Keratinocyte (primary cell): ENCODE measurements at regions not wholly inside any gene's neighbourhood (a gene's known extent, or its start where the extent isn't known, plus 50 kb on each side); places are given as distances from the start of the nearest gene placed in this dataset.
"Not testable (repeated sequence)": the region's sequence is repeated elsewhere in the genome, so short reads cannot be mapped to it uniquely, and the experiment has no call there.

ENCODE experiments used
- DNase-seq: peaks from one replicate; pipeline ENCODE4 v3.0.0-alpha.2; 2011; ENCODE audit warnings: low read depth, missing footprints, low spot score
- FAIRE-seq: peaks from 2 replicates; lab custom pipeline; 2011; peaks lifted over from hg19 to GRCh38; lab: Jason Lieb, UNC
- H2AFZ ChIP-seq: 2 replicates; pipeline ENCODE4 v1.6.0; 2012; ENCODE audit warnings: low read length, control low read depth, inconsistent platforms; ENCODE audit not compliant: control insufficient read depth
- H3K27ac ChIP-seq: 2 replicates; pipeline ENCODE4 v1.5.1; 2011; ENCODE audit warnings: low read length; ENCODE audit not compliant: control insufficient read depth, insufficient read depth
- H3K27me3 ChIP-seq: 3 replicates; pipeline ENCODE4 v1.6.0; 2011; ENCODE audit warnings: low read length; ENCODE audit not compliant: control insufficient read depth, insufficient read depth; ENCODE audit errors: extremely low read depth
- H3K36me3 ChIP-seq, 2 experiments: 2 replicates in 1 of 2; 3 replicates in 1 of 2; pipeline ENCODE4 v1.5.1; 2011; ENCODE audit warnings: low read length in 2 of 2, mild to moderate bottlenecking in 1 of 2; ENCODE audit not compliant: control insufficient read depth in 2 of 2, insufficient read depth in 2 of 2; ENCODE audit errors: extremely low read depth in 1 of 2
- H3K4me1 ChIP-seq: 3 replicates; pipeline ENCODE4 v1.5.1; 2011; ENCODE audit warnings: low read length; ENCODE audit not compliant: control insufficient read depth, insufficient read depth; ENCODE audit errors: extremely low read depth
- H3K4me2 ChIP-seq: 3 replicates; pipeline ENCODE4 v1.6.0; 2011; ENCODE audit warnings: low read depth, low read length; ENCODE audit not compliant: control insufficient read depth, insufficient read depth; ENCODE audit errors: extremely low read depth
- H3K4me3 ChIP-seq, 3 experiments: fragments of 200-600 bp in 1 of 3; sonication (generic) in 1 of 3; 2 replicates in 2 of 3; 3 replicates in 1 of 3; pipeline ENCODE4 v1.5.1; 2011 to 2016; ENCODE audit warnings: low read length in 3 of 3, mild to moderate bottlenecking in 3 of 3, control low read depth in 2 of 3, inconsistent platforms in 1 of 3, low read depth in 1 of 3, mixed read lengths in 1 of 3, mixed run types in 1 of 3, moderate library complexity in 1 of 3; ENCODE audit not compliant: control insufficient read depth in 2 of 3, insufficient read depth in 2 of 3; ENCODE audit errors: extremely low read depth in 1 of 3
- H3K79me2 ChIP-seq: 2 replicates; pipeline ENCODE4 v1.6.0; 2012; ENCODE audit warnings: low read length; ENCODE audit not compliant: control insufficient read depth, insufficient read depth
- H3K9ac ChIP-seq: 3 replicates; pipeline ENCODE4 v1.6.0; 2011; ENCODE audit warnings: low read length; ENCODE audit not compliant: control insufficient read depth, insufficient read depth; ENCODE audit errors: extremely low read depth
- H3K9me1 ChIP-seq: 3 replicates; pipeline ENCODE4 v1.6.0; 2011; ENCODE audit warnings: low read length; ENCODE audit not compliant: control insufficient read depth, insufficient read depth; ENCODE audit errors: extremely low read depth
- H3K9me3 ChIP-seq: 2 replicates; pipeline ENCODE4 v1.5.1; 2012; ENCODE audit warnings: low read depth, low read length; ENCODE audit not compliant: control insufficient read depth
- H4K20me1 ChIP-seq: 3 replicates; pipeline ENCODE4 v1.6.0; 2011; ENCODE audit warnings: low read length; ENCODE audit not compliant: control insufficient read depth, insufficient read depth; ENCODE audit errors: extremely low read depth
- dilution Hi-C: fragments of 300-500 bp; cut with MboI; formaldehyde crosslinking; loops from one replicate; pipeline ENCODE4 v1.7.0; 2020; ENCODE audit warnings: low sequenced_read_pairs; ENCODE audit not compliant: extremely low pct_ligation_motif_present

DNA sequence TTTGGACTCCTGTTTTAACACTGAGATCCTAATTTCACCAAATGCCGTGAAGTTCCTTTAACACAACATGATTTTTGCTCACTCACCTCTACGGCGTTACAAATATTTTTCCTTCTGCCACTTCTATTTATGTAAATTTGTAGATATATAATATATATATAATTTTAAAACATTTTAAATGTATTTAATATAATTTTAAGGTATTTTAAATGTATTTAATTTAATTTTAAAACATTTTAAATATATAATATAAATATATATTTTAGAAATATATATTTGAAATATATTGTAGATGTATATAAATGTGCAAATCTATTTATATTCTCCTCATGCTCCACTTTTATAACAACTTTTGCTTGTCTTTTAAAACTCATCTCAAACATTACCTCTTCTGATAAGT, 1883.5 kb downstream of the KHDRBS2 start:
- H3K36me3 ChIP-seq, H3K9ac ChIP-seq, H3K27me3 ChIP-seq, H3K79me2 ChIP-seq, FAIRE-seq, H3K4me2 ChIP-seq, H2AFZ ChIP-seq, H3K4me3 ChIP-seq, H4K20me1 ChIP-seq, dilution Hi-C loops, H3K9me3 ChIP-seq, DNase-seq, H3K9me1 ChIP-seq, H3K27ac ChIP-seq, H3K4me1 ChIP-seq: not testable (repeated sequence)

DNA sequence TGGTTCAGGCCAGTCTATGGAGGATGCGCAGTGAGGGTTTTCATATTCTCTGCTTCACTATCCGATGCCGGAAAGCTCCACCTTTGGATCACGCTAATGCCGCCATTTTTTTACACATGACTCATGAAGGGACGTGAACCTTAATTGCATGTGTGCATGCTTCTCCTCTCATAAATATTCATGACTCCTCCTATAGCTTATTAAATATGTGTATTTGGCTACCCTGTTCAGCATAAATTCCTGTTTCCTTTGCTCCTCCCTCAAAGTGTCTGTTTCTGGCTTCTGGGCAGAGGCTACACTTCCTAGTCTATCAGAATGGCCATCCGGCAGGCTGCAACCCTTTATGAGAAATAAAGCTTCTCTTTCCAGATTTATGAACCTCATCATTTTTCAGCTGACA, 1890.8 kb downstream of the KHDRBS2 start:
- H3K9ac ChIP-seq, H3K4me2 ChIP-seq, H3K79me2 ChIP-seq, H3K27ac ChIP-seq, dilution Hi-C loops, DNase-seq, H3K4me1 ChIP-seq, H2AFZ ChIP-seq, H3K4me3 ChIP-seq, H3K36me3 ChIP-seq, H3K9me3 ChIP-seq, H3K9me1 ChIP-seq, H3K27me3 ChIP-seq, FAIRE-seq, H4K20me1 ChIP-seq: not testable (repeated sequence)

DNA sequence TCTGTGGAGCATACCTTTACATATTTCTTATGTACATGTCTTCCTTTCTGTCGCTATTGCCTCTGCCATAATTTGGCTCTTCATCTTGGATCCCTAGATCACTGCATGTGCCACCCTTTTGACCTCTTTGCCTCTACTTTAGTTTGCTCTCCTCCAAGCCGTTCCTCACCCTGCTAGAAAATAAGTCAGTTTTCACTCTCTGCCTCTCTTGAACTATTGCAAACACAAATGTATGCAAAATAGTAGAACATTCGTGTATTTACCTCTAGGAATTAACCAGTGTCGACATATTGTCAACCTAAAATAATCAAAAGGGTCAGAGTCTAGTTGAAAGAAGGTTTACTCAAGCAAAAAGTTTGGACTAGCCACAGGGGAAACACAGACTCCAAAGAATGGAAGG, 1893.1 kb downstream of the KHDRBS2 start:
- H3K4me2 ChIP-seq, H3K9me1 ChIP-seq, H2AFZ ChIP-seq, H3K36me3 ChIP-seq, H3K4me3 ChIP-seq, FAIRE-seq, H3K27ac ChIP-seq, DNase-seq, H3K9ac ChIP-seq, H3K9me3 ChIP-seq, H3K79me2 ChIP-seq, H3K27me3 ChIP-seq, dilution Hi-C loops, H4K20me1 ChIP-seq, H3K4me1 ChIP-seq: not testable (repeated sequence)

DNA sequence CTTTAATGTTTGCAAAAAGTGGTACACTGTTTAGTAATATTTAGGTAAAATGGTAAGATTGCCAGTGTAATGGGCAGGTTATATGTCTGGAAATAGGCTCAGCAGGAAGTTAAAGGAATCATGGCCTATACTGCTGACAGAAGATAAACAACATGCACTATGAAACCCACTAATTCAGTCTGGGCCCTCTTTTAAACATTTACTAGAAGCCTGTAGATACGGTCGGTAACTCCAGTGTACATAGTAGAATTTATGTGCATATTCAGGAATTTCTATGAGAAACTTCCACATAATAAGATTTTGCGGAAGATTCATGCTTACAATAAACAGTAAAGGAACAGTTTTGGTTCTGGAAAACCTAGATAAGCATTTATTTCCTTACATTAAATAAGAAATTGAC, 1896.9 kb downstream of the KHDRBS2 start:
- H3K4me1 ChIP-seq, H3K36me3 ChIP-seq, DNase-seq, H3K9ac ChIP-seq, FAIRE-seq, H3K79me2 ChIP-seq, dilution Hi-C loops, H3K9me3 ChIP-seq, H2AFZ ChIP-seq, H3K27ac ChIP-seq, H4K20me1 ChIP-seq, H3K4me2 ChIP-seq, H3K4me3 ChIP-seq, H3K27me3 ChIP-seq, H3K9me1 ChIP-seq: not testable (repeated sequence)

DNA sequence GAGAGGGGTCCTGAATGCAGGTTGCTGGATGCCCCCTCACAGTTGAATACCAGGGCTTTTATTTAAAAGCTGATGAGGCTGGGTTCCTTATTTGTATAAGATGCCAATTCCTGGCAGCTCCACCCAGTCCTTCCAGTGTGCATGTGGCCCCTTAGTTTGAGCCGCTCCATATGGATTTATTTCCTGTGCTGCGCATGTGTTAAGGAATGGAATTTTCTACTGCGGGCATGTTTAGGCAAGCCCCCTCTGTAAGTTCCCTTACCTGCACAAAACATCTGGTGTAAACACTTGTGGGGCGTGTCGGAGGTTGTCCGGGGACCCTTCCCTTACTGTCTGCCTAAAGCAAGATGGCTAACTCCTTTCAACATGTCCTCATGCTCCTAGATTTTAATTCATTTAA, 1901.4 kb downstream of the KHDRBS2 start:
- H3K9me1 ChIP-seq, H3K4me3 ChIP-seq, H3K4me1 ChIP-seq, FAIRE-seq, DNase-seq, H3K79me2 ChIP-seq, H3K27ac ChIP-seq, H3K36me3 ChIP-seq, H3K4me2 ChIP-seq, H3K9ac ChIP-seq, dilution Hi-C loops, H3K27me3 ChIP-seq, H3K9me3 ChIP-seq, H4K20me1 ChIP-seq: not testable (repeated sequence)
- peak overlapping the region; percentile 6 for H2AFZ ChIP-seq
